ENCODE measurements at regions not wholly inside any gene's neighbourhood (a gene's known extent, or its start where the extent isn't known, plus 50 kb on each side); places are given as distances from the start of the nearest gene placed in this dataset.

GRCh38 chr6:112749673-112750072 lies 402.5 kb downstream of the RFPL4B start:
- Histone ChIP-seq H3K27ac (ENCODE audit: low read length) (no peak overlapping the region), H3K4me3 (ENCODE audit: low read depth in 2 of 2, low read length in 2 of 2) (no peak overlapping the region), H3K9me3 (ENCODE audit: control insufficient read depth, insufficient read depth, low read depth, low read length) (no peaks in the 10 kb centered on the region), H3K36me3 (ENCODE audit: control insufficient read depth, insufficient read depth, low read length) (no peaks in the 10 kb centered on the region), H3K27me3 (ENCODE audit: control insufficient read depth, insufficient read depth, low read length) (no peaks in the 10 kb centered on the region), H3K4me1 (ENCODE audit: control insufficient read depth, insufficient read depth, low read length) (no peaks in the 10 kb centered on the region; the same call in 1 of the 2 replicates)
- ChIA-PET CTCF (no interaction called here), POLR2A (no interaction called here)
- intact Hi-C loops (cut with micrococcal nuclease; ENCODE audit: unreplicated experiment) (no loop called here), in situ Hi-C loops (cut with HindIII; ENCODE audit: low pct_unique_long_range_greater_than_20kb, low sequenced_read_pairs) (no loop called here)
- DNase-seq (ENCODE audit: low read depth, low spot score): no peak
- ATAC-seq: no peak
- no TSS peak for BruUV-seq (replicated peaks)
- TF ChIP-seq REST (IDR thresholded peaks at IDR 0.05; ENCODE audit: insufficient read depth in 1 of 2, low read depth in 2 of 2, low read length in 1 of 2) (no peak), TCF7L2 (IDR thresholded peaks at IDR 0.05; ENCODE audit: low read depth, low read length) (no peak), CTCF (IDR thresholded peaks at IDR 0.05) (no peak), SIN3A (IDR thresholded peaks at IDR 0.05; ENCODE audit: borderline replicate concordance, insufficient read depth, low read depth, low read length) (no peak), POLR2AphosphoS5 (IDR thresholded peaks at IDR 0.05; ENCODE audit: low read depth, low read length) (no peak)

GRCh38 chr6:112752305-112752704 lies 405.2 kb downstream of the RFPL4B start:
- Histone ChIP-seq H3K27me3 (ENCODE audit: control insufficient read depth, insufficient read depth, low read length) (no peaks in the 10 kb centered on the region), H3K9me3 (ENCODE audit: control insufficient read depth, insufficient read depth, low read depth, low read length) (peaks cover 6% of the 10 kb centered on the region; the same call in 1 of the 2 replicates), H3K4me3 (ENCODE audit: low read depth in 2 of 2, low read length in 2 of 2) (no peak overlapping the region), H3K27ac (ENCODE audit: low read length) (no peak overlapping the region), H3K4me1 (ENCODE audit: control insufficient read depth, insufficient read depth, low read length) (no peaks in the 10 kb centered on the region; the same call in 1 of the 2 replicates), H3K36me3 (ENCODE audit: control insufficient read depth, insufficient read depth, low read length) (no peaks in the 10 kb centered on the region)
- DNase-seq (ENCODE audit: low read depth, low spot score) (no peak), ATAC-seq (no peak)
- no TSS peak for BruUV-seq (replicated peaks)
- TF ChIP-seq CTCF (IDR thresholded peaks at IDR 0.05): no peak
- TF ChIP-seq SIN3A (IDR thresholded peaks at IDR 0.05; ENCODE audit: borderline replicate concordance, insufficient read depth, low read depth, low read length): no peak
- TF ChIP-seq REST (IDR thresholded peaks at IDR 0.05; ENCODE audit: insufficient read depth in 1 of 2, low read depth in 2 of 2, low read length in 1 of 2): no peak
- no peak for TF ChIP-seq POLR2AphosphoS5 (IDR thresholded peaks at IDR 0.05; ENCODE audit: low read depth, low read length)
- TF ChIP-seq TCF7L2 (IDR thresholded peaks at IDR 0.05; ENCODE audit: low read depth, low read length): no peak
- ChIA-PET POLR2A (no interaction called here), CTCF (no interaction called here)
- in situ Hi-C loops (cut with HindIII; ENCODE audit: low pct_unique_long_range_greater_than_20kb, low sequenced_read_pairs): no loop called here
- intact Hi-C loops (cut with micrococcal nuclease; ENCODE audit: unreplicated experiment): no loop called here
